Lower leg skin (tissue), 3 donors: ENCODE measurements at regions not wholly inside any gene's neighbourhood (a gene's known extent, or its start where the extent isn't known, plus 50 kb on each side); places are given as distances from the start of the nearest gene placed in this dataset.

Experiments used
- CTCF ChIP-seq, 3 donors: fragments of 450-650 bp; IDR thresholded peaks; one replicate each; pipeline ENCODE4 v1.5.1; 2016; ENCODE audit warnings: antibody characterized with exemption in 3 of 3, mild to moderate bottlenecking in 3 of 3, moderate library complexity in 2 of 3
- POLR2A ChIP-seq, 2 donors: fragments of 450-650 bp; IDR thresholded peaks; one replicate each; pipeline ENCODE4 v1.6.1; 2016 to 2017; ENCODE audit warnings: antibody characterized with exemption in 2 of 2, mild to moderate bottlenecking in 1 of 2, moderate library complexity in 1 of 2

- TF ChIP-seq CTCF (IDR thresholded peaks at IDR 0.05) (no peak), POLR2A (IDR thresholded peaks at IDR 0.05) (no peak)
Observed at GRCh38 chr20:30922129-30922528, 335.3 kb upstream of the DEFB115 start.
